Mucosa of descending colon (tissue), 3 donors: ENCODE measurements at regions not wholly inside any gene's neighbourhood (a gene's known extent, or its start where the extent isn't known, plus 50 kb on each side); places are given as distances from the start of the nearest gene placed in this dataset.

ENCODE experiments used
- ATAC-seq: fragments of 200-7000 bp; cut with Tn5 transposase; one replicate; pipeline ENCODE4 v1.9.1; 2020; ENCODE audit warnings: mild to moderate bottlenecking, moderate library complexity
- DNase-seq, 3 donors: peaks; one replicate each; pipeline ENCODE4 v3.0.0-alpha.2; 2020
- H3K36me3 ChIP-seq: fragments of 200-600 bp; one replicate; pipeline ENCODE4 v1.8.0; 2021; ENCODE audit warnings: low read depth, mild to moderate bottlenecking
- H3K4me1 ChIP-seq: fragments of 200-600 bp; one replicate; pipeline ENCODE4 v1.8.0; 2021; ENCODE audit warnings: low read depth, mild to moderate bottlenecking
- H3K4me3 ChIP-seq: fragments of 200-600 bp; one replicate; pipeline ENCODE4 v1.8.0; 2021; ENCODE audit warnings: mild to moderate bottlenecking
- H3K9me3 ChIP-seq: fragments of 200-600 bp; one replicate; pipeline ENCODE4 v1.8.0; 2021; ENCODE audit warnings: mild to moderate bottlenecking
- intact Hi-C, 2 donors: fragments of 100-400 bp; cut with DNase I in 1 of 2; cut with micrococcal nuclease in 1 of 2; formaldehyde crosslinking; loops; one replicate each; pipeline versions ENCODE4 v1.11.0 to v1.11.1; 2022; cut with DNase I, micrococcal nuclease
- TF ChIP-seq, protein P1 (sequence below): fragments of 200-600 bp; IDR thresholded peaks from one replicate; pipeline ENCODE4 v1.8.0; 2022; ENCODE audit warnings: antibody characterized with exemption, mild to moderate bottlenecking
- donor health status: DM: no; HTN: no; CAD: no; lungs with moderate emphysema.
- donor health status: DM: no; HTN: no; CAD: no.
- donor health status: DM: no; HTN: yes; CAD: no.

DNA sequence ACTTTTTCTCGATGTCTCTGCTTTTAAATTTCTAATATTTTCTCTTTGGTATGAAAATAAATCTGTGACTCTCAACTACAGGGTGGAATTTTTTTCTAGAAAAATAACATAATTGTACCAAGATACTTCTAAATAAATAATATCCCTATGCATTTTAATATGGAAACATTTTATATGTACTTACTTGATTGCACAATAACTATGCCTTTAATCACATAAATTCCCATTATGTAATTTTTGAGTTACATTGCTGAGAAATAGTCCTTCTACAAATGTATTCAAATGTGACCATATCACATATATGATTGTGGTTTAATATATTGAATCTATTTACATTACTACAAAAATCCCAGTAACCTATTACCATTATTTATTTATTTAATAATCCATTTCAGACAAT lies 1543.3 kb upstream of the PABPC4L start:
- H3K36me3 ChIP-seq: no peaks in the 10 kb centered on the region
- no peak for ATAC-seq
- DNase-seq: no peak
- no peak overlapping the region for H3K4me3 ChIP-seq
- H3K9me3 ChIP-seq: no peaks in the 10 kb centered on the region
- TF ChIP-seq, protein P1, sequence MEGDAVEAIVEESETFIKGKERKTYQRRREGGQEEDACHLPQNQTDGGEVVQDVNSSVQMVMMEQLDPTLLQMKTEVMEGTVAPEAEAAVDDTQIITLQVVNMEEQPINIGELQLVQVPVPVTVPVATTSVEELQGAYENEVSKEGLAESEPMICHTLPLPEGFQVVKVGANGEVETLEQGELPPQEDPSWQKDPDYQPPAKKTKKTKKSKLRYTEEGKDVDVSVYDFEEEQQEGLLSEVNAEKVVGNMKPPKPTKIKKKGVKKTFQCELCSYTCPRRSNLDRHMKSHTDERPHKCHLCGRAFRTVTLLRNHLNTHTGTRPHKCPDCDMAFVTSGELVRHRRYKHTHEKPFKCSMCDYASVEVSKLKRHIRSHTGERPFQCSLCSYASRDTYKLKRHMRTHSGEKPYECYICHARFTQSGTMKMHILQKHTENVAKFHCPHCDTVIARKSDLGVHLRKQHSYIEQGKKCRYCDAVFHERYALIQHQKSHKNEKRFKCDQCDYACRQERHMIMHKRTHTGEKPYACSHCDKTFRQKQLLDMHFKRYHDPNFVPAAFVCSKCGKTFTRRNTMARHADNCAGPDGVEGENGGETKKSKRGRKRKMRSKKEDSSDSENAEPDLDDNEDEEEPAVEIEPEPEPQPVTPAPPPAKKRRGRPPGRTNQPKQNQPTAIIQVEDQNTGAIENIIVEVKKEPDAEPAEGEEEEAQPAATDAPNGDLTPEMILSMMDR: no peak
- no peaks in the 10 kb centered on the region for H3K4me1 ChIP-seq
- intact Hi-C loops: no loop called here

DNA sequence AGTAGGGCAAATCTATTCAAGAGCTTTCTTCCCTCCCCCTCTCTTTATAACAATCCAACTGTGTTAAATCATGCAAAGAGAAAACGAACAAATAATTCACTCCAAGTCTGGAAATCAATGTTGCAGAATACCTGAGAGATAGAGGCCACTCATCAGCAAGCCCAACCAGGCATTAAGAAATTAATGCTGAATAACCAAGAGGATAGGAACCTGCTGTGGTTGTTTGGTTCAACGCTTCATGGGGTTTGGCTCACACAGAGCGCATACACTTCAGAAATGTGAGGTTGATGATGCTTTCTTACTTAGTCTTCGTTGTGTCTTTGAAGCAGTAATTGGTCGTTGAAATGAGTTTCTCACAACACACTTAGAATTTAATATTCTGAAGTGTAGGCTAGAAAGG lies 1540.0 kb upstream of the PABPC4L start:
- Histone ChIP-seq H3K4me3 (no peak overlapping the region), H3K36me3 (no peaks in the 10 kb centered on the region), H3K9me3 (no peaks in the 10 kb centered on the region), H3K4me1 (no peaks in the 10 kb centered on the region)
- intact Hi-C loops: no loop called here
- TF ChIP-seq, protein P1: no peak
- ATAC-seq: no peak
- DNase-seq: no peak

DNA sequence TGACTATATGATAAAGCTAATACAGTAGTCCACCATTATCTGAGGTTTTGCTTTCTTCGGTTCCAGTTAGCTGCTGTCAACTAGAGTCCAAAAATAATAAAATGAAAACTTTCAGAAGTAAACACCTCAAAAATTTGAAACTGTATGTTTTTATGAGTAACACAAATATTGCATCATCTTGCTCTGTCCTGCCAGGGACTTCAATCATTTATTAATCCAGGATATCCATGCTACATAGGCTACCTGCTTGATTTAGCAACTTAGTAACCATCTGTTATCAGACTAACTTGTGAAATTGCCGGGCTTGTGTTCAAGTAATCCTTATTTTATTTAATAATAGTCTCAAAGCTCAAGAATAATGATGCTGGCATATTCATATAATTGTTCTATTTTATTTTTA lies 1537.8 kb upstream of the PABPC4L start:
- DNase-seq (no peak), ATAC-seq (no peak)
- Histone ChIP-seq H3K4me1 (no peaks in the 10 kb centered on the region), H3K4me3 (no peak overlapping the region), H3K36me3 (no peaks in the 10 kb centered on the region), H3K9me3 (no peaks in the 10 kb centered on the region)
- TF ChIP-seq, protein P1: no peak
- intact Hi-C loops: no loop called here

DNA sequence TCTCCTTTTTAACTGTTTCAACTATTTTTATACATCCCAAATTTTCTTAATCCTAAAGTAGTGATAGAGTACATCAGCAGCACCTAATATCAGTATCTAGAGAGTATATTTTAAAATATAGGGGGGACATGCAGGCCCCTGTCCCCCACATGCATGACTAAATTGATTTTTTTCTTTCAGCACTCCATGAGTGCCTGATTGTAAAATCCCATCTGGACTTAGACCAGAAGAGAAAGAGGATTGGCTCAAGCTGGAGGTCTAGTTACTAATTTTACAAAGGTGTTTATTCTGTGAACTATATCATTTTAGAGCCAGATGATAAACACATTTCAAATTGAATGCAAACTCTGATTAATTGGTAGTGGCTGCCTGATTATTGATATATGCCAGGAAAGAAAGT lies 1533.9 kb upstream of the PABPC4L start:
- Histone ChIP-seq H3K4me1 (no peaks in the 10 kb centered on the region), H3K9me3 (no peaks in the 10 kb centered on the region), H3K4me3 (no peak overlapping the region), H3K36me3 (no peaks in the 10 kb centered on the region)
- DNase-seq (no peak), ATAC-seq (no peak)
- TF ChIP-seq, protein P1: no peak
- intact Hi-C loops: no loop called here

DNA sequence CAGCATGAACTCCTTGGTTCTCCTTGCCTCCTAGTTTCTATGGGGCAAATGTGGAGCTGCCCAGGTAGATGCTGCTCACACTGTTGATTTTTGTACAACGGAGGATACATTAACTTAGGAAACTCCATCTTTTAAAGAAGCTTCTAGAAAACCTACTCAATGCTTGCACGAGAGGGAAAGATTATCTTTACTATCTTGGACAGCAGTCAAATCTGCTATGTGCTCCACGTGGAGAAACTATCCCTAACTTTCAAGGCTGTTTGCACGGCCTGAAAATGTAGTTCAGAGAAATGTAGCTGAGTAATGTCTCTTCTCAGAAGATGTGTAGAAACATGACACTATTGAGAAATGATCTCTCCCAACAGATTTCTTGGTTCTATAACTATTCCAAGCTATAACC lies 1530.9 kb upstream of the PABPC4L start:
- DNase-seq (no peak), ATAC-seq (no peak)
- Histone ChIP-seq H3K4me1 (no peaks in the 10 kb centered on the region), H3K9me3 (no peaks in the 10 kb centered on the region), H3K36me3 (no peaks in the 10 kb centered on the region), H3K4me3 (no peak overlapping the region)
- TF ChIP-seq, protein P1: no peak
- intact Hi-C loops: no loop called here

DNA sequence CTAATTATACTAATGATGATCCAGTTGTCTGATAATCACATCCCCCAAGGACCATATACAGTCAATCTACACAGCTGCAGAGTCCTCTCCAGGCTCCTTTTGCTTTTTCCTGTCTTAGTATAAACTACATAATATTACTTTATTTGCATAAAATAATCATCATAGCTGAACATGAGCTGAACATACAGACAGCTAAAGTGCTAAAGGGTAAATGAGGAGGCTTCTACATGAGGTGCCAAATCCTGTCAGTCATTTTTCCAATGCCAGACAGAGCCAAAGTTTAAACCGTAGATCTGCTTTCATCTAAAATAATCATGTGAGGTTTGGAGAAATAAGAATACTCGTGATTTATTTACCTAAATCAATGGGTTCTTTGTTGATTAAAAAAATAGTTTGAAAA lies 1530.1 kb upstream of the PABPC4L start:
- TF ChIP-seq, protein P1: no peak
- no peak for ATAC-seq
- Histone ChIP-seq H3K4me1 (no peaks in the 10 kb centered on the region), H3K9me3 (no peaks in the 10 kb centered on the region), H3K36me3 (no peaks in the 10 kb centered on the region), H3K4me3 (no peak overlapping the region)
- intact Hi-C loops: no loop called here
- DNase-seq: no peak
